ENCODE measurements at regions not wholly inside any gene's neighbourhood (a gene's known extent, or its start where the extent isn't known, plus 50 kb on each side); places are given as distances from the start of the nearest gene placed in this dataset.

- no peak for DNase-seq (ENCODE audit: extremely low spot score, unreplicated experiment)
- Mint-ChIP-seq H3K4me3 (ENCODE audit: unreplicated experiment) (no peak overlapping the region), H3K9me3 (ENCODE audit: unreplicated experiment) (no peaks in the 10 kb centered on the region), H3K27me3 (ENCODE audit: unreplicated experiment) (no peaks in the 10 kb centered on the region), H3K36me3 (ENCODE audit: unreplicated experiment) (no peaks in the 10 kb centered on the region), H3K4me1 (ENCODE audit: unreplicated experiment) (peaks cover 8% of the 10 kb centered on the region), H3K27ac (ENCODE audit: unreplicated experiment) (no peak overlapping the region)
- no peak for TF ChIP-seq CTCF (IDR thresholded peaks at IDR 0.05)
Observed at GRCh38 chr3:104787306-104787705, 579.4 kb upstream of the ALCAM start.

GRCh38 chr3:104788807-104789206 lies 577.9 kb upstream of the ALCAM start:
- Mint-ChIP-seq H3K4me1 (ENCODE audit: unreplicated experiment) (peaks cover 8% of the 10 kb centered on the region), H3K36me3 (ENCODE audit: unreplicated experiment) (no peaks in the 10 kb centered on the region), H3K9me3 (ENCODE audit: unreplicated experiment) (no peaks in the 10 kb centered on the region), H3K27ac (ENCODE audit: unreplicated experiment) (no peak overlapping the region), H3K27me3 (ENCODE audit: unreplicated experiment) (no peaks in the 10 kb centered on the region), H3K4me3 (ENCODE audit: unreplicated experiment) (no peak overlapping the region)
- no peak for TF ChIP-seq CTCF (IDR thresholded peaks at IDR 0.05)
- no peak for DNase-seq (ENCODE audit: extremely low spot score, unreplicated experiment)

GRCh38 chr3:104791331-104791730 lies 575.4 kb upstream of the ALCAM start:
- H3K9me3 Mint-ChIP-seq (ENCODE audit: unreplicated experiment) = no peaks in the 10 kb centered on the region
- no peaks in the 10 kb centered on the region for H3K36me3 Mint-ChIP-seq (ENCODE audit: unreplicated experiment)
- H3K27ac Mint-ChIP-seq (ENCODE audit: unreplicated experiment) = no peak overlapping the region
- no peaks in the 10 kb centered on the region for H3K27me3 Mint-ChIP-seq (ENCODE audit: unreplicated experiment)
- no peak for TF ChIP-seq CTCF (IDR thresholded peaks at IDR 0.05)
- no peak overlapping the region for H3K4me3 Mint-ChIP-seq (ENCODE audit: unreplicated experiment)
- peaks cover 8% of the 10 kb centered on the region for H3K4me1 Mint-ChIP-seq (ENCODE audit: unreplicated experiment)
- DNase-seq (ENCODE audit: extremely low spot score, unreplicated experiment) = no peak

- TF ChIP-seq CTCF (IDR thresholded peaks at IDR 0.05) = no peak
- Mint-ChIP-seq H3K27me3 (ENCODE audit: unreplicated experiment) (no peaks in the 10 kb centered on the region), H3K4me3 (ENCODE audit: unreplicated experiment) (no peak overlapping the region), H3K27ac (ENCODE audit: unreplicated experiment) (peak overlapping the region; percentile 64), H3K9me3 (ENCODE audit: unreplicated experiment) (no peaks in the 10 kb centered on the region), H3K4me1 (ENCODE audit: unreplicated experiment) (peaks cover 30% of the 10 kb centered on the region), H3K36me3 (ENCODE audit: unreplicated experiment) (peaks cover 2% of the 10 kb centered on the region)
- DNase-seq (ENCODE audit: extremely low spot score, unreplicated experiment) = no peak
Observed at GRCh38 chr3:104796556-104796955, 570.2 kb upstream of the ALCAM start.

- no peak for TF ChIP-seq CTCF (IDR thresholded peaks at IDR 0.05)
- no peak for DNase-seq (ENCODE audit: extremely low spot score, unreplicated experiment)
- H3K4me3 Mint-ChIP-seq (ENCODE audit: unreplicated experiment) = no peak overlapping the region
- peaks cover 3% of the 10 kb centered on the region for H3K4me1 Mint-ChIP-seq (ENCODE audit: unreplicated experiment)
- H3K27me3 Mint-ChIP-seq (ENCODE audit: unreplicated experiment) = no peaks in the 10 kb centered on the region
- H3K36me3 Mint-ChIP-seq (ENCODE audit: unreplicated experiment) = peaks cover 2% of the 10 kb centered on the region
- H3K9me3 Mint-ChIP-seq (ENCODE audit: unreplicated experiment) = no peaks in the 10 kb centered on the region
- H3K27ac Mint-ChIP-seq (ENCODE audit: unreplicated experiment) = no peak overlapping the region
Observed at GRCh38 chr3:104805042-104805441, 561.7 kb upstream of the ALCAM start.
